ENCODE measurements at regions not wholly inside any gene's neighbourhood (a gene's known extent, or its start where the extent isn't known, plus 50 kb on each side); places are given as distances from the start of the nearest gene placed in this dataset.
A peak's percentile ranks its signal among the peaks of the same experiment; 100 is the strongest.

DNA sequence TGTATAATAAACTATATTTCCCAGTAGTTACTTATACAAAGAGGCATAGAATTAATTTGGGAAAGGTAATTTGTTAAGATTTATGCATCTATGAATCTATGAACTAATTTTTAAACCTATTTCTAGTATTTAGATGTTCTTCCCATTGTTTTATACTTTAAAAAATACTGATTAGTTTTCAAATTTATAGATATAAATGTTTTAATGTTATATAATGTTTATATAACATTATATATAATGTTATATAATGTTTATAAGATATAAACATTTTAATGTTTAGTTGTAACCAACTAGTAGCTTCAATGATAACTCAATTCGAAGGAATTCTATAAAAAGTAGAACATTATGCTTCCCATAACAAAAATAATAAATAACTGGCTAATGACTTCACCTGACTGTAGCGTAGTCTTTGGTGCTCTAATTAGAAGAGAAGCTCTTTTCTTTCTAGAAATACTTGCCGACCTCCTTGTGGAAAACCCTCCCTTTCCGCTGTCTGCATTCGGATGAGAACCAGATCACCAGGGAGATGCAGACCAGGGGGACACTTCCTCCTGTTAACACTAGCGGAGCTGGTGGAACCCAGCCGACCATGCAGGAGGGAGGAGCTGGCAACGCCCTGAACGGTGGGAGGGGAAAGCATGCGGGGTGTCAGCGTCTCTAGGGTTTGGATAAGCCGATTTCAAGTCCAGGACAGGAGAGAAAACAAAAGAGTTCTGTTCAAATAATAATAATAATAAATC is 158.4 kb downstream of the OR2B2 start:
- H3K36me3 ChIP-seq (replicated peaks in 1 of 2; ENCODE audit: control insufficient read depth in 2 of 2, insufficient read depth in 2 of 2, low read length in 2 of 2): no peaks in the 10 kb centered on the region
- H2BK5ac ChIP-seq (ENCODE audit: low read length): no peak overlapping the region
- peak; percentile 71 for DNase-seq (ENCODE audit: low spot score)
- H3K14ac ChIP-seq (ENCODE audit: low read length): no peak overlapping the region
- no peak overlapping the region for H2BK15ac ChIP-seq (ENCODE audit: low read length)
- no peak overlapping the region for H3K4ac ChIP-seq (ENCODE audit: low read length)
- no CpG with 5 or more reads among the region's 12 CpGs for WGBS, 2 donors (ENCODE audit: extremely low coverage in 2 of 2, insufficient read length in 2 of 2, insufficient replicate concordance in 1 of 2)
- no peak overlapping the region for H3K9ac ChIP-seq (ENCODE audit: low read depth, low read length, poor library complexity)
- peak overlapping the region; percentile 33 for H3K4me2 ChIP-seq (ENCODE audit: insufficient read depth, low read length, poor library complexity, severe bottlenecking)
- no peak overlapping the region for H2BK120ac ChIP-seq (ENCODE audit: low read depth, low read length)
- no peak overlapping the region for H3K27ac ChIP-seq (replicated peaks; ENCODE audit: low read length)
- H3K27me3 ChIP-seq (ENCODE audit: control insufficient read depth in 3 of 3, insufficient read depth in 3 of 3, low read depth in 1 of 3, low read length in 3 of 3): peaks cover 0 to 22% (median 0%) of the 10 kb centered on the region in 3 experiments
- no peak overlapping the region for H4K8ac ChIP-seq (ENCODE audit: low read depth, low read length)
- H3K18ac ChIP-seq (ENCODE audit: low read length): no peak overlapping the region
- H2AK5ac ChIP-seq (ENCODE audit: low read depth, low read length): no peak overlapping the region
- H4K91ac ChIP-seq (ENCODE audit: low read depth, low read length, poor library complexity): no peak overlapping the region
- H3K9me3 ChIP-seq (replicated peaks in 1 of 2; ENCODE audit: control insufficient read depth in 2 of 2, insufficient read depth in 1 of 2, low read depth in 1 of 2, low read length in 2 of 2): no peaks in the 10 kb centered on the region
- H3K4me1 ChIP-seq (ENCODE audit: control insufficient read depth in 2 of 2, insufficient read depth in 1 of 2, low read depth in 1 of 2, low read length in 2 of 2): peaks cover 0 to 6% of the 10 kb centered on the region in 2 donors
- no peak overlapping the region for H3K23ac ChIP-seq (ENCODE audit: low read depth, low read length, poor library complexity)
- no peaks in the 10 kb centered on the region for H3K79me1 ChIP-seq (ENCODE audit: low read depth, low read length)
- H2AFZ ChIP-seq (ENCODE audit: low read length): peak overlapping the region; percentile 77
- no peak overlapping the region for H2BK12ac ChIP-seq (ENCODE audit: low read length)
- peak overlapping the region in 1 of 2 donors; percentile 89 for H3K4me3 ChIP-seq (ENCODE audit: low read length in 2 of 2)

DNA sequence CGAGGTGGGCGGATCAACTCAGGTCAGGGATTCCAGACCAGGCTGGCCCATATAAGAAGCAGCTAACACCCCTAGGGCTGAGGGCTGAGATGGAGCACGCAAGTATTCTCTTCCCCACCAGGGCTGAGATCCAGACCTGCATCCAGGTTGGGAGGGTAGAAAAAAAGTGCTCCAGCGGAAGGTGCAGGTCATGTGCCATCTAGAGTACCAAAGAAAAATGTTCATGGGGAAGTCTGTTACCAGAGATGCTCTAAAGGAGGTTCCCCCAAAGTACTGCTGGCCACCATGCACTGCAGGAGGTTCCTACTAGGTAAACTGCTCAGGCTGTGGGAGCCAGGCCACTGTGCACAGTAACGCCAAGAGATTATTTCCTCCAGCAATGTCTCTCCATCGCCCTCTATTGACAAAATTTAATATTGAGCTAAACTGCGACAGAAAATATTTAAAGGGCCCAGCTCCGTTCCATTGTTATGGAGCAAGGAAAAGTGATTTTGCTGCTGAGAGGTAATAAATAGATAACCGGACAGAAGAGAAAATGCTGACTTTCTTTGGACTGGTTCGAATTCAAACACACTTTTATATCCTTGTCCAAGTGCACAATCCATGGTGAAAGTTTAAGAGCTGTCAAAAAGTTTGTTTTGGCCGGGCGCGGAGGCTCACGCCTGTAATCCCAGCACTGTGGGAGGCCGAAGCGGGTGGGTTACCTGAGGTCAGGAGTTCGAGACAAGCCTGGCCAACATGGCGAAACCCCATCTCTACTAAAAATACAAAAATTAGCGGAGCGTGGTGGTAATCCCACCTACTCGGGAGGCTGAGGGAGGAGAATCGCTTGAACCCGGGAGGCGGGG is 159.9 kb downstream of the OR2B2 start:
- Histone ChIP-seq H2BK5ac (ENCODE audit: low read length) (no peak overlapping the region), H3K14ac (ENCODE audit: low read length) (no peak overlapping the region), H2AK5ac (ENCODE audit: low read depth, low read length) (no peak overlapping the region), H2BK12ac (ENCODE audit: low read length) (no peak overlapping the region), H4K8ac (ENCODE audit: low read depth, low read length) (no peak overlapping the region), H3K4me3 (ENCODE audit: low read length in 2 of 2) (peak overlapping the region; percentile 89 to 96), H3K4ac (ENCODE audit: low read length) (no peak overlapping the region), H3K27ac (replicated peaks; ENCODE audit: low read length) (no peak overlapping the region), H2AFZ (ENCODE audit: low read length) (peak overlapping the region; percentile 98), H2BK15ac (ENCODE audit: low read length) (no peak overlapping the region), H4K91ac (ENCODE audit: low read depth, low read length, poor library complexity) (no peak overlapping the region), H3K36me3 (replicated peaks in 1 of 2; ENCODE audit: control insufficient read depth in 2 of 2, insufficient read depth in 2 of 2, low read length in 2 of 2) (no peaks in the 10 kb centered on the region), H3K27me3 (ENCODE audit: control insufficient read depth in 3 of 3, insufficient read depth in 3 of 3, low read depth in 1 of 3, low read length in 3 of 3) (peaks cover 0 to 21% (median 0%) of the 10 kb centered on the region in 3 experiments), H2BK120ac (ENCODE audit: low read depth, low read length) (no peak overlapping the region), H3K79me1 (ENCODE audit: low read depth, low read length) (no peaks in the 10 kb centered on the region), H3K4me1 (ENCODE audit: control insufficient read depth in 2 of 2, insufficient read depth in 1 of 2, low read depth in 1 of 2, low read length in 2 of 2) (peaks cover 0 to 1% of the 10 kb centered on the region in 2 donors), H3K9me3 (replicated peaks in 1 of 2; ENCODE audit: control insufficient read depth in 2 of 2, insufficient read depth in 1 of 2, low read depth in 1 of 2, low read length in 2 of 2) (no peaks in the 10 kb centered on the region), H3K4me2 (ENCODE audit: insufficient read depth, low read length, poor library complexity, severe bottlenecking) (no peak overlapping the region), H3K9ac (ENCODE audit: low read depth, low read length, poor library complexity) (no peak overlapping the region), H3K23ac (ENCODE audit: low read depth, low read length, poor library complexity) (no peak overlapping the region), H3K18ac (ENCODE audit: low read length) (no peak overlapping the region)
- no CpG with 5 or more reads among the region's 24 CpGs for WGBS, 2 donors (ENCODE audit: extremely low coverage in 2 of 2, insufficient read length in 2 of 2, insufficient replicate concordance in 1 of 2)
- DNase-seq (ENCODE audit: low spot score): peak; percentile 86

DNA sequence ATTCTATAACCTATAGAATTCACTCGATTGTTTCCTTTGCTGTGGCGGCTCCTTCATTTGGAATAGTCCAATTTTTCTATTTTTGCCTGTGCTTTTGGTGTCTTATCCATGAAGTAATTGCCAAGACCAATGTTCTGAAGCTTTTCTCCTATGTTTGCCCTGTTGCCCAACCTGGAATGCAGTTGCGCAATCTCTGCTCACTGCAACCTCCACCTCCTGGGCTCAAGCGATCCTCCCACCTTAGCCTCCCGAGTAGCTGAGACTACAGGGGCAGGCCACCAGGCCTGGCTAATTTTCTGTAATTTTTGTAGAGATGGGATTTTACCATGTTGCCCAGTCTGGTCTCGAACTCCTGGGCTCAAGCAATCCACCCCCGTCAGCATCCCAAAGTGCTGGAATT is 163.5 kb downstream of the OR2B2 start:
- no peak overlapping the region for H3K4me2 ChIP-seq (ENCODE audit: insufficient read depth, low read length, poor library complexity, severe bottlenecking)
- no peak overlapping the region for H3K9ac ChIP-seq (ENCODE audit: low read depth, low read length, poor library complexity)
- H2BK5ac ChIP-seq (ENCODE audit: low read length): no peak overlapping the region
- no peak overlapping the region for H2AFZ ChIP-seq (ENCODE audit: low read length)
- no CpG with 5 or more reads among the region's 7 CpGs for WGBS, 2 donors (ENCODE audit: extremely low coverage in 2 of 2, insufficient read length in 2 of 2, insufficient replicate concordance in 1 of 2)
- H3K79me1 ChIP-seq (ENCODE audit: low read depth, low read length): no peaks in the 10 kb centered on the region
- H2AK5ac ChIP-seq (ENCODE audit: low read depth, low read length): no peak overlapping the region
- no peak overlapping the region for H3K27ac ChIP-seq (replicated peaks; ENCODE audit: low read length)
- H3K23ac ChIP-seq (ENCODE audit: low read depth, low read length, poor library complexity): no peak overlapping the region
- H2BK120ac ChIP-seq (ENCODE audit: low read depth, low read length): no peak overlapping the region
- H3K4ac ChIP-seq (ENCODE audit: low read length): no peak overlapping the region
- no peak overlapping the region for H4K91ac ChIP-seq (ENCODE audit: low read depth, low read length, poor library complexity)
- no peaks in the 10 kb centered on the region for H3K9me3 ChIP-seq (replicated peaks in 1 of 2; ENCODE audit: control insufficient read depth in 2 of 2, insufficient read depth in 1 of 2, low read depth in 1 of 2, low read length in 2 of 2)
- no peak overlapping the region for H3K18ac ChIP-seq (ENCODE audit: low read length)
- H3K4me3 ChIP-seq (ENCODE audit: low read length in 2 of 2): no peak overlapping the region
- no peak for DNase-seq (ENCODE audit: low spot score)
- no peaks in the 10 kb centered on the region for H3K36me3 ChIP-seq (replicated peaks in 1 of 2; ENCODE audit: control insufficient read depth in 2 of 2, insufficient read depth in 2 of 2, low read length in 2 of 2)
- H2BK12ac ChIP-seq (ENCODE audit: low read length): no peak overlapping the region
- no peak overlapping the region for H4K8ac ChIP-seq (ENCODE audit: low read depth, low read length)
- no peak overlapping the region for H2BK15ac ChIP-seq (ENCODE audit: low read length)
- peaks cover 0 to 2% of the 10 kb centered on the region in 2 donors for H3K4me1 ChIP-seq (ENCODE audit: control insufficient read depth in 2 of 2, insufficient read depth in 1 of 2, low read depth in 1 of 2, low read length in 2 of 2)
- H3K14ac ChIP-seq (ENCODE audit: low read length): no peak overlapping the region
- H3K27me3 ChIP-seq (ENCODE audit: control insufficient read depth in 3 of 3, insufficient read depth in 3 of 3, low read depth in 1 of 3, low read length in 3 of 3): peaks cover 0 to 9% (median 6%) of the 10 kb centered on the region in 3 experiments

DNA sequence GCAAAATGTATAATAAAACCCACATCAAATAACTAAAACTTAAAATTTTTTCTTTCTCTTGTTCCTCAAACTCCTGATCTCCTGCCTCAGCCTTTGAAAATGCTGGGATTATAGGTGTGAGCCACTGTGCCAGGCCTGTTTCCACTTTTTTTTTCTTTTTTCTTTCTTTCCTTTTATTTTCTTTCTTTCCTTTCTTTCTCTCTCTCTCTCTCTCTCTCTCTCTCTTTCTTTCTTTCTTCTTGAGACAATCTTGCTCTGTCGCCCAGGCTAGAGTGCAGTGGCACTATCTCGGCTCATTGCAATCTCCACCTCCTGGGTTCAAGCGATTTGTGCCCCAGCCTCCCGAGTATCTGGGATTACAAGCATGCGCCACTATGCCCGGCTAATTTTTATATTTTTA is 164.6 kb downstream of the OR2B2 start:
- no peak for DNase-seq (ENCODE audit: low spot score)
- H3K14ac ChIP-seq (ENCODE audit: low read length): no peak overlapping the region
- H2BK15ac ChIP-seq (ENCODE audit: low read length): no peak overlapping the region
- no peak overlapping the region for H3K4me3 ChIP-seq (ENCODE audit: low read length in 2 of 2)
- H2AK5ac ChIP-seq (ENCODE audit: low read depth, low read length): no peak overlapping the region
- H3K23ac ChIP-seq (ENCODE audit: low read depth, low read length, poor library complexity): no peak overlapping the region
- H3K9ac ChIP-seq (ENCODE audit: low read depth, low read length, poor library complexity): no peak overlapping the region
- H3K36me3 ChIP-seq (replicated peaks in 1 of 2; ENCODE audit: control insufficient read depth in 2 of 2, insufficient read depth in 2 of 2, low read length in 2 of 2): no peaks in the 10 kb centered on the region
- H3K4me2 ChIP-seq (ENCODE audit: insufficient read depth, low read length, poor library complexity, severe bottlenecking): no peak overlapping the region
- no peak overlapping the region for H2BK120ac ChIP-seq (ENCODE audit: low read depth, low read length)
- no peak overlapping the region for H2BK5ac ChIP-seq (ENCODE audit: low read length)
- H4K8ac ChIP-seq (ENCODE audit: low read depth, low read length): no peak overlapping the region
- whole genome bisulfite sequencing, 2 donors (ENCODE audit: extremely low coverage in 2 of 2, insufficient read length in 2 of 2, insufficient replicate concordance in 1 of 2): no CpG with 5 or more reads among the region's 6 CpGs
- H3K79me1 ChIP-seq (ENCODE audit: low read depth, low read length): no peaks in the 10 kb centered on the region
- no peak overlapping the region for H3K18ac ChIP-seq (ENCODE audit: low read length)
- no peak overlapping the region for H3K27ac ChIP-seq (replicated peaks; ENCODE audit: low read length)
- no peak overlapping the region for H2AFZ ChIP-seq (ENCODE audit: low read length)
- peaks cover 0 to 17% (median 7%) of the 10 kb centered on the region in 3 experiments for H3K27me3 ChIP-seq (ENCODE audit: control insufficient read depth in 3 of 3, insufficient read depth in 3 of 3, low read depth in 1 of 3, low read length in 3 of 3)
- no peak overlapping the region for H2BK12ac ChIP-seq (ENCODE audit: low read length)
- H3K4me1 ChIP-seq (ENCODE audit: control insufficient read depth in 2 of 2, insufficient read depth in 1 of 2, low read depth in 1 of 2, low read length in 2 of 2): peaks cover 0 to 7% of the 10 kb centered on the region in 2 donors
- H3K9me3 ChIP-seq (replicated peaks in 1 of 2; ENCODE audit: control insufficient read depth in 2 of 2, insufficient read depth in 1 of 2, low read depth in 1 of 2, low read length in 2 of 2): no peaks in the 10 kb centered on the region
- no peak overlapping the region for H4K91ac ChIP-seq (ENCODE audit: low read depth, low read length, poor library complexity)
- no peak overlapping the region for H3K4ac ChIP-seq (ENCODE audit: low read length)
